ENCODE measurements at regions not wholly inside any gene's neighbourhood (a gene's known extent, or its start where the extent isn't known, plus 50 kb on each side); places are given as distances from the start of the nearest gene placed in this dataset.

- TF ChIP-seq CTCF (IDR thresholded peaks at IDR 0.05) (no peak), POLR2A (IDR thresholded peaks at IDR 0.05) (no peak)
These were observed 664.9 kb downstream of the VRK1 start for GRCh38 chr14:97462081-97462480.
